ENCODE measurements at regions not wholly inside any gene's neighbourhood (a gene's known extent, or its start where the extent isn't known, plus 50 kb on each side); places are given as distances from the start of the nearest gene placed in this dataset.
"Not testable (repeated sequence)": the region's sequence is repeated elsewhere in the genome, so short reads cannot be mapped to it uniquely, and the experiment has no call there.

DNA sequence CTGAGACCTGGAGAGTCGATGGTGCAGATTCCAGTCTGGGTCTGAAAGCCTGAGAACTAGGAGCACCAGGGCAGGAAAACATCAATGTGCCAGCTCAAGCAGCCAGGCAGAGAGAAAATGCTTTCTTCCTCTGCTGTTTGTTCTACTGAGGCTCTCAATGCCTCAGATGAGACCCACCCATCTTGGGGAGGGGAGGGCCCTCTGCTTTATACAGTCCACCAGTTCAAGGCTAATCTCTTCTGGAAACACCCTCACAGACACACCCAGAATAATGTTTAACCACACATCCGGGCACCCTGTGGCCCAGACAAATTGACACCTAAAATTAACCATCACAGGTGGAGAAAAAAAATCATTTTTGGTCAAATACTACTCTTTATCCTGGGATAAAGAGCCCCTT is 89.3 kb upstream of the SLC22A23 start:
- no peak for DNase-seq (ENCODE audit: low read depth)

DNA sequence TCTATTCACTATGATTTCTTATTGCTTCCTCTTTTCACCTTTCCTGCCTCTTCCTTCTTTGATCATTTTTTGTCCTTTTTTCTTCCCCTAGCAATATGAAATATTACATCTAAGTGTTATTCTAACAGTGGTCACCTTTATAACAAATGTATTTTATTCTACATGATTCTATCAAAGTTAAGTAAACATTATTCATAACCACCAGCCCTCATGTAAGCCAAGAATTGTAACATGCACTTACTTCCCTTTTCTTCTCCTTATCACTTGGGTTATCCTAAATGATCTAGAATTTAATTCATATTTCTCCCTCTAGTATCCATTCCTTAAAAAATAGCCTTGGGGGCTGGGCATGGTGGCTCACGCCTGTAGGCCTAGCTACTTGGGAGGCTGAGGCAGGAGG is 88.3 kb upstream of the SLC22A23 start:
- DNase-seq (ENCODE audit: low read depth) = no peak

DNA sequence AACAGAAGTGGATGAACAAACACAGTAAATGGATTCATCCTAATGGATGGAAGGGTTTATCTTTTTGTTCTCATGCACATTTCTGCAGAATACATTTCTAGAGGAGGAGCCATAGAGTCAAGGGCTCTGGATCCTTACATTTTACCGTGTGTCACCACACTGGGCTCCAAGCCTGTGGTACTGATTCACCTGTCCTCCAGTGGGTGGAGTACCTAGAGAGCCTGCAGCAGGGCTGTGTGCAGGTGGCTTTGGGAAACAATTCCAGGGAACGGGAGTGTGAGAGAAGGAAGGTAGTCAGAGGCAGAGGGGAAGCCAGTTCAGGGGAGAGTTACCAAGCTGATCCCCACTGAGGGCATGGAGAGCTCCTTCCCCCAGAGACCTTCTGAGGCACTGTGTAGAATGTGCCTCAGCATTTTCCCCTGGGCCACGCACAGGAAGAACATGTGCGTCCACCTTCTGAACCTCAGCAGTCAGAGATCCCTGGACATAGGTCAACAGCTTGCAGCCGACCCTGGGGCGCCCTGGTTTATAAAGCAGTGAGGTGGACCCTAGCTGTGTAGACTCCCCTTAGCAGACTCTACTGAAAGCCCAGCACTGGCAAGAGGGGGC is 85.3 kb upstream of the SLC22A23 start:
- no peak for DNase-seq (ENCODE audit: low read depth)

DNA sequence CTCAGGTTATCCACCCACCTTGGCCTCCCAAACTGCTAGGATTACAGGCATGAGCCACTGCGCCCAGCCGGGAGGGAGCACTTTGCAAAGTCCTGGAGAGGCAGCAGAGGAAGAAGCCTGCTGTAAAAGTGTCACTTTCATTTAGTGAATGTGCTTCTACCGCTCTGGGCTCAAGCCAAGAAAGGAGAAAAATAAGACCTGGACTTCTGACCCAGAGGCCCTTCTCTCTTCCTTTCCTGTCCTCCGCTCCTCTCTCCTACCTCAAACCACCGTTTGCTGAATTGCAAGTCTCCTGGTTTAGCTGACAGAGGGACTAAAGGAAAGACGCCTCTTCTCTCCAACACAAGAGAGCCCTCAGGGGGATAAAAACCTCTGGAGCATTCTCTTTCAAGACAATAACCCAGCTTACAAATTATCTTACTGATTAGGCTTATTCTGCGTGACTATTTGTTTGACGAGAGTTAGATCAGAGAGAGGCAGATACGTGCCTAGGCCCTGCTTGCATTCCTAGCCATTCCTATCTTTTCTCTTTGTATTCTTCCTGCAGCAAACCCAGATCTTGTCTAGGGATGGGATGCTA is 84.2 kb upstream of the SLC22A23 start:
- no peak for DNase-seq (ENCODE audit: low read depth)

DNA sequence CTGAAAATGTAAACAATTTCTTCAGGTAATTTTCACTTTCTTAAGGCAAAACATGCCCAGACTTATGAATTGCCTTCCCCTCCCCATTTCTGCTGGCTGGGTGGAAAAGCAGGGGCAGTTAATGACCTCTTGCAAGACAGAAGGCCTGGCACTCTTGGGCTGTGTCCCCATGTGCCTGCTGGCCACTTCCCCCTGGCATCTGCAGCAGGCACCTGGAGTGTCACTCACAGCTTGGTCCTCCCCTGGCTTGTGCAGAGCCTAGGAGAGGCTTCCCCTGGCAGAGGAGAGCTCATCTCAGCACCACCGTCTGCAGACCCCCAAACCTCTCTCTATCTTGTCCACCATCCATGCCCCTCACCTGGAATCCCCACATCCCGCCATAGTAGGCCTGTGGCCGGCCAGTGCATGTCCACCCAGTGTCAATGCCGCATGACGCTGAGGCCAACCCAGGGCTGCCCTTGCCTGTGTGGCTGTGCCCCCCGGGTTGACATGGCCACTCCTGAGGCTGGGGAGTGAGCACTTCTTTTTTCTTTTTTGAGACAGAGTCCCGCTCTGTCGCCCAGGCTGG is 83.5 kb upstream of the SLC22A23 start:
- DNase-seq (ENCODE audit: low read depth) = no peak

DNA sequence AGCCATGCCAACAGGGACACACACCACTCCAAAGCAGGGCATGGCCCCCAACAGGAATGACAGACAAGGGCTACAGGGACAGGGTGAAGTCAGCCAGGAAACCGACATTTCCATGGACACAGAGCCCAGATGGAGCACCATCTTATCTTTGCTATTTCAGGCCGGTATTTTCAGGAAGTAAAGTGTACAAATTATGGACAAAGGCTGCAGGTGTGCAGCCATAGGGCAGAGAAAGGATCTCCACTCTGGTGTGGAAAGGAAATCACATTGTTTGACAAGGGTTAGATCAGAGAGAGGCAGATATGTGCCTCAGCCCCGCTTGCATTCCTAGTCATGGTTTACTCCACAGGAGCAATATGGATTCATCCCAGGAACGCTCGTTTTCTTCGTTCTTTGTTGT is 81.7 kb upstream of the SLC22A23 start:
- no peak for DNase-seq (ENCODE audit: low read depth)

DNA sequence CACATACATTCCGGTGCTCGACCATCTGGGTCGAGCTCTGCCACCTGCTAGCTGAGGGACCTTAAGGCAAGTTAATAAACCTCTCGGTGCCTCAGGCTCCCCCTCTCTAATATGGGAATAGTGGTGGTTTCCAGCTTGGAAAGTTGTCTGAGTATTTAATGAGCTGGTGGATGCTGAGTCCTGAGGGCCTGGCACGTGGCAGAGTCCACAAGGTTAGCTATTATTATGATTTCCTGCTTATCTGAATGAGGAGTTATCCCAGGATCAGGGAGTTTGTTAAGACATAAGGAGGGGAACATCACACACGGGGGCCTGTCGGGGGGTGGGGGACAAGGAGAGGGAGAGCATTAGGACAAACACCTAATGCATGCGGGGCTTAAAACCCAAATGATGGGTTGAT is 80.1 kb upstream of the SLC22A23 start:
- no peak for DNase-seq (ENCODE audit: low read depth)

DNA sequence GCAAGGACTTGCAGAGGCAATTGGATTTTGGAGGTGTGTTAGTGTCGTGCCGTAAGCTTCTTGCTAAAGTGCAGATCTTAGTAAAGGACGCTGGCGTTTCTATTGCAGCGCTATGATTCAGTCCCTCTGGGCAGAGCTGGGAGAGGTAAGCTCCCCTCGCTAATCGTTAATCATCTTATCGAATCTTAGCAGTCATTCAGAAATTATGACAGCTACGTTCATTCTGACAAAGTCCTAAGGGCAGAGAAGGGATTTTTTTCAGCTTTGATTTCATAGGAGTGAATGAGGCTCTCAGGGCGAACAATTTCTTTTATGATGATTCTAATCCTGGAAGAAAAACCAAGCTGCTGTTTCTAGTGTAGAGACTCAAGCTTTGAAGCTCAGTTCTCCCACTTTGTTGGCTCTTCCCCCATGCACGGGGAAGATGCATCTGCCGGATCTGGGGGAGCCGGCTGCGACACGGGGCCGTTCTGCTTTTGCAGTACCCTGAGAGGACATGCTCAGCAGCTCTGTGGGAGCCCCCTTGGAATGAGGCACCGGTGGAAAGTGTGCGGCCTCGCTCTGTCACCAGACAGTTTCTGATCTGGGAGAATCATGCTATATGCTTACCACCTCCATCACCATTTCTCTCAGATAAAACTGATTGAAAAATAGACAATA is 79.1 kb upstream of the SLC22A23 start:
- no peak for DNase-seq (ENCODE audit: low read depth)

DNA sequence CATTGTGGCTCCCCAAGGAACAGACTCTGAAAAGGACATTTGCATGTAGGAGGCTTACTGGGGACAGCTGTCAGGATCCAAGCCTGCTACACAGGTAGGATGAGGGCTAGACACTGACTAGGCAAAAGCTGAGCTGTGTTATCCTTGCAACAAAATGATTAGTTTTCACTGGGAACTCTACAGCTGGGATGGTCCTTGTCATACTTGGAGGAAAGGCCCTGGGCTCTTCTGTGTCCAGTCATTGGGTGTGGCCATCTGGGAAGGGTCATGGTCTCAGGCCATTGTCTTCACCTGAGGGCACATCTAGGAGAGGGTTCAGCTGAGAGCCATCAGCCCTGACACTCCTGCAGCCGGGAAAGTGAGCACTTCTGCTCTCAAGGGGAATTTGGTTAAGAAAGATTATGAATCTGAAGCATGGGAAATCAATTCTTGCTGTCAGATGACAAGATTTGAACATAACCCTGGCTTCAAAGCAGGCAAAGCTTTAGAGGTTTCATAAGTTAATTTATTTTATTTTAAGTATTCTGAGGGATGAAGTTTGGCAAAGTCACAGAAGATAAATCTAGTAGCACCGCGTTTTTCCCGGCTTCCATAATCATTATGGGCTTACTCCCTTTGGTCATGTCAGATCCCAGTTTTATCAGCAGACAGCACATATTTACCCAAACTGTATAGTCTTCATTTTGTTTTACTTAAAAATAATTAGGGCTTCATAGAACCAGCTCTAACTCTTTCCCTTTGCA is 78.4 kb upstream of the SLC22A23 start:
- no peak for DNase-seq (ENCODE audit: low read depth)

DNA sequence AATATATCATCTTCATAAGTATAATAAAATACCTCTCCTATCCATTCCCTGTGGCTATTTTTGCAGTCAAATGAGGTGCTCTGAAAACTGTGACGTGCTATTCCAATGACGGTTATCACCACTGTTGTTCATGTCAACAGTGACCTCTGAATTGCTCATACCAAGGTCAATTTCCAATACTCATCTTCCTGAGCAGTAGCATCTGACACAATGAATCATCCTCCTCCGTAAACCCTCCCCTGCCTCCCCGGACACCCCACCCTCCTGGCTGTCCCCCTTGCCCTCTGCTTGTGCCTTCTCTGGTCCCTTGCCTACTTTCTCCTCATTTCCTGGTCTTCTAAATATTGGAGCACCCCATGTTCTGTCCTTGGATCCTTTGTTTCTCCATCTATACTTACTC is 77.7 kb upstream of the SLC22A23 start:
- DNase-seq (ENCODE audit: low read depth) = peak; percentile 7

DNA sequence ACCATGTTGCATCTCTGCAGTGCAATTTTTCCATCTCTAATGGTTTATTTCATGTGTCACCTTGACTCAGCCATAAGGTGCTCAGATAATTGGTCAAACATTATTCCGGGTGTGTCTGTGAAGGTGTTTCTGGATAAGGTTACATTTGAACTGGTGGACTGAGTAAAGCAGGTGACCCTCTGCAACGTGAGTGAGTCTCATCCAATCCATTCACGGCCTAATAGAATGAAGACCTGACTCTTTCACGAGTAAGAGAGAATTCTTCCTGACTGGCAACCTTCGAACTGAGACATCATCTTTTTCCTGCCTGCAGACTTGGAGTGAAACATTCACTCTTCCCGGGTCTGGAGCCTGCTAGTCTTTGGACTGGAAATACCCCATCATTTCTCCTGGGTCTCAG is 77.1 kb upstream of the SLC22A23 start:
- no peak for DNase-seq (ENCODE audit: low read depth)

DNA sequence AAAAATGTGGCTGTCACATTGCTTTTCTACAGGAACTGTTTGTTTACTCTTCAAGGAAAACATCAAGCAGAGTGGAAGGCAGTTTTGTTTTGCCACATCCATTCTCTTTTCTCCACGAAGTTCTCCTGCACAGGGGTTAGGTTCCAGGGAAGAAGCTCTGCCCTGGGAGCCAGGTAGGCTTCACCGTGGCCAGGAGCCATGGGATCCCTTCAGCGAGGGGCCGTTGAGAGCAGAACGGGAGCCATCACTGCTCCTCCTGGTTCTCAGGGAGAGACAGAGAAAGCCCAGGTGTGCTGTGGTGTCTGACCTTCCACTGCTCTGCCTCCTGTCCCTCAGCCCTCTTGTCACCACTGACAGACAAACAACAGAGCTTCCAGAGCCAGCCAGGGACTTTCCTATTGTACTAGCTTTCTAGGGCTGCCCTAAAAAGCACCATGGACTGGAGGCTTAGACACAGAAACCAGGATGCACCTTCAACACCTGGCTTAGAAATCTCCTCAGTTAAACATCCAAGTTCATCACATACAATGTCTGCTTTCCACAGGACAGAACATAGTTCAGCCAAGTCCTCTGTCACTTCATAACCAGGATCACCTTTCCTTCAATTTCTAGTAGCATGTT is 75.6 kb upstream of the SLC22A23 start:
- no peak for DNase-seq (ENCODE audit: low read depth)

DNA sequence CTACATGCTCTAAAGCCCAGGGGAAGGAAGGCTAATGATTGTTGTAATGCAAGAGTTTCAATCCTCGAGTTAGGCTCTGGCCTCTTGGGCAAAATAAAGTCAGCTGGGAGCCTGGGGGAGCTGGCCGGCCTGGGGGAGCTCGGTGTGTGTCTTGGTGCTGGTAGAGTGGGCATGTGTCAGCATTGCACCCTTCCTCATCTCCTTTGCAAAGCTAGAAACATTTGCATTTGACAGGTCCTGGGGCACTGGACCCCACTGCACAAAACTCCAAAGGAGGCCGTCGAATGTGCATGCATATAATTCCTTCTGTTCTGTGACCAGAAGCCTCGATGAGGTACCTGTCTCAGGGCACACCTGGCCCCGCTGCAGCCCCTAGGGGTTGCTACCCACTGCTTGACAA is 74.6 kb upstream of the SLC22A23 start:
- no peak for DNase-seq (ENCODE audit: low read depth)

DNA sequence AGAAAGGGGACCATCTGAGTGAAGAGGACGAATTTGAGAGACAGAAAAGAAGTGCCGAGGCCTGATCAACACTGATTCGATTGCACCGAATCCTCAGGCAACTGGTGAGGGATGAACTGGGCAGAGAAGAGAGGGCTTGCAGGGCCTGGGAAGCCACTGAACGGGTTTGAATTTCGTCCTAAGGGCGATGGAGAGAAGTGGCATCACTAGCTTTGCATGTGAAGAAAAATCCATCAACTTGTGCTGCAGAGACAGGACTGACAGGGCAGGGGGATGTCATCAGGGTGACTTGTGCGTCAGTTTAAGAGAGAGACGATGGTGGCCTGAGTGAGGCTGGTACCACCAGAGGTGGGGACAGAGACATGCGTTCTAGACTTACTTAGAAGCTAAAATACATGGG is 73.7 kb upstream of the SLC22A23 start:
- no peak for DNase-seq (ENCODE audit: low read depth)

DNA sequence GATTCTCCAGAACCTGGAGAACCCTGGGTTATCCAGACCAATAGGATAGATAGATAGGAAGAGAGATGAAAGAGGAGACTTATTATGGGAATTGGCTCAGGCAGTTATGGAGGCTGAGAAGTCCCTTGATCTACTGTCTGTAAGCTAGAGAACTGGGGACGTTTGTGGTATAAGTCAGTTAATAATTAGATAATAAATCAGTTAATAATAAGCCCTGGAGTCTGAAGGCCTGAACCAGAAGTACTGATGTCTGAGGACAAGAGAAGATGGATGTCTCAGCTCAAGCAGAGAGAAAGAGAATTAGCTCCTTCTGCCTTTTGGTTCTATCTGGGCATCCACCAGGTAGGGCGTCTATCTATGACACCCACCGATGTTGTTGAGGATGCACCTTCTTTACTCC is 72.9 kb upstream of the SLC22A23 start:
- no peak for DNase-seq (ENCODE audit: low read depth)

DNA sequence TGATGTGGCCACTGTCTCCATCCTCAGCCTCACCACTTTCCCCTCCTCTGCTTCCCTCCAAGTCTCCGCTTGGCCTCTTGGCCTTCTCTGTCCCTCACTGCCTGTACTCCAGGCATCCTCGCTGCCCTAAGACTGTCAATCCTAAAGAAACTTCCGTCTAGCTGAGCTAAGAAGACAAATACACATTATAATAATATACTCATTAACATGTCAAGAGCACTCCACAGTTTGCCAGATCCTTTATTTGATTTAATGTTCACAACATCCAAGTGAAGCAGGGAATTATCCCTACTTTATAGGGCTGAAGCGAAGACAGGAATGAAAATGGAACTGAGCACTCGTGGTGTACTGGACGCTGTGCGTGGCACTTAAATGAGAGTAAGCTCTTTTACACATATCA is 72.4 kb upstream of the SLC22A23 start:
- no peak for DNase-seq (ENCODE audit: low read depth)

DNA sequence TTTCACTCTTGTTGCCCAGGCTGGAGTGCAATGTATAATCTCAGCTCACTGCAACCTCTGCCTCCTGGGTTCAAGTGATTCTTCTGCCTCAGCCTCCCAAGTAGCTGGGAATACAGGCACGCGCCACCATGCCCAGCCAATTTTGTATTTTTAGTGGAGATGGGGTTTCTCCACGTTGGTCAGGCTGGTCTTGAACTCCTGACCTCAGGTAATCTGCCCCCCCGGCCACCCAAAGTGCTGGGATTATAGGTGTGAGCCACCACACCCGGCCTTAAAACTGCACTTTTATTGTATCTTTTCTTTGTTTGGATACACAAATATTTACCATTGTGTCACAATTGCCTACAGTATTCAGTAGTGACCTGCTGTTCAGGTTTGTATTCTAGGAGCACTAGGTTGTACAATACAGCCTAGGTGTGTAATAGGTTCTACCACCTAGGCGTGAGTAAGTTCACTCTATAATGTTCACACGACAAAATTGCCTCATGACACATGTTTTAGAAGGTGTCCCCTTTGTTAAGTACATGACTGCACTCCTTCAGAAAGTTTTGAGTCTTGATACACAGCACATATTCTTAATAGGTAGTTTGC is 71.3 kb upstream of the SLC22A23 start:
- not testable (repeated sequence) for DNase-seq (ENCODE audit: low read depth)

DNA sequence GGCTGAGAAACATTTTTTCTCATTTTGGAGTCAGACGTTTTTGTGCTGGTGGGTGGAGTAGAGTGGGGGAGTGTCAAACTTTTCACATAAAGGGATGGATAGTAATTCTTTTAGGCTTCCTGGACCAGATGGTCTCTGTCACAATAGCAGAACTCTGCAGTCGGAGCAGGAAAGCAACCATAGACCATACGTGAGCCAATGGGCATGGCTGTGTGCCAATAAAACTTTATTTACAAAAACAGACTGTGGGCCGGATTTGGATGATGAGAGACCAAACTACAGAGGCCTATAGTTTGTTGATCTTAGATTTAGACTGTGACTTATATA is 70.8 kb upstream of the SLC22A23 start:
- DNase-seq (ENCODE audit: low read depth) = peak; percentile 43

DNA sequence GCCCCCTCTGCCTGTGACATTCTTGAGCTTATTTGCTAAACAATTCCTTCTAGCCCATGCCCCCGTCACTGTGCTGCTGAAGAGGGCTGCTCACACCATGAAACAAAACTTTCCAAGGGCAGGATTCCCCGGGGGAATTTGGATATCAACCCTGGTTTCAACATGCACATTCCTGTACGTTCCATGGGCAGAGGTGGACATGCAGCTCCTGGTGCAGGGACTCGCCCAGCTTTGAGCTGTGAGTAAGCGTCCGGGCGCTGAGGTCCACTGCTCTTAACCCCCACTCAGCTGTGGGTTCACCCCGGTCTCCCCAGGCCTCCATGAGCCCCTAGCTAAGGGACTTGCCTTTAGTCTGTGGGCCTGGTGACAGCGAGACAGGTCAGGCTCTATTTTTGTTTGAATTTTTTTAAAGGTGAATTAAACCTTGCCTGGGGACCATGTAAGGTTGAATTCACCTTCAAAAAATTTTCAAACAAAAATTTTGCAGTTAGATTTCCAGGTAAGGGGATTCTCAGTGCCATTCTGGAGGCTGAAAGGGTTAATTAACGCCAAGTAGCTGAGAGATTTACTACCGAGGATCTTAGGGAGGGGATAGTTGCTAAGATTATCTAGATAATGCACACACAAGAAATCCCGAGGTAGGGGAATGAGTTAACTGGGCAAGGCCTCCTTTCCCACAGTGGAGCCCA is 70.3 kb upstream of the SLC22A23 start:
- DNase-seq (ENCODE audit: low read depth) = peak; percentile 35

DNA sequence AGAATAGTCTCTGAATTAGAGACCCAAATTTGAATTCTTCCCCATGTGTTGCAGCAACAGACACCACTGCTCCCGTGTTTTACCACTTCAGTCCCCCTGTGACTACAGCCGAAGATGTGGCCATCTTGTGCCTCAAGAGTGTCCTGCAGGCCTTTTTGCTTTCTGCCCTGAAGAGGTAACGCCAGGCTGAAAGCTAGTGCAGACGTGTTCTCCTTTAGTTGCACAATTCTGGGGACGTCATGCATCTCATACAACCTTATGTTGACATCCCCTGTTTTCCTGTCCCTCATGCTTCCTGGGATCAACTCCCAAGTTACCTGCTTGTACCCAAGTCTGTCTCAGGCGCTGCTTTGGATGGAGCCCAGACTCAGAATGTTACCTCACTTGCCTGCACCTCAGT is 69.1 kb upstream of the SLC22A23 start:
- no peak for DNase-seq (ENCODE audit: low read depth)

DNA sequence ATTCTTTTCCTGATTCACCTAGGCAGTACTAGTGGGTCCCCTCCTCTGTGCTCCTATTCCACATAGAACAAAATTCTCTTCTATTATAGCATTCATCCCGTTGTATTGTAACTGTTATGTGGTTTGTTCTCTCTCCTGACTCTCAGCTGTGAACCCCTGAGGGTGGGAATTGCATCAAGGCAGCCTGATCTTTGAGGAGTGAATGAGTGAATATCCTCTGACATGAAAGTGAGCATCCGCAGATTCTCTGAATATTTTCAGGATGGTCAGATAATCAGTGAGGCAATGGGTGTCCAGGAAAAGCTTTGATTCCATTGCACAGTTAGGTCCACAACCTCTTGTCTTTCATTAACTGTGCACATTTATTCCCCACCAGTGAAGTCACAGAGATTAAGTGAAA is 67.6 kb upstream of the SLC22A23 start:
- DNase-seq (ENCODE audit: low read depth) = peak; percentile 14

DNA sequence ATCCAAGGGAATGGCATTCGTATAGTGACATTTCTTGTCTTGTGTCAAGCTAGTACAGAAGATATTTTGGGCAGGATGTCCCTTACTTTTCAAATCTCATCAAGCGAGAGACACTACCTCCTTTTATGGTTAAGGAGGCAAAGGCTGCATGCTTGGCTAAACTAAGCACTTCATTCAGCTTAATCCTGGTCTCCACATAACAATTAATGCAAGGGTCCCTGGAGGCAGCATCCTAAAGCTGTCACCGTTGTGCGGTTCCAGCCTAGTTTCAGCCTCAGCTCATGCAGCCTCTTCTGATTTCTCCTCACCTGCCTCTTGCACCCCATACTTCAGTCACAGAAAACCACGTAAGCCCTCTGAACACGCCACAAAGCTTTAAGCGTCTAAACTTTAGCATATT is 67.1 kb upstream of the SLC22A23 start:
- DNase-seq (ENCODE audit: low read depth) = no peak
